GM21619 (cell line): ENCODE measurements at regions not wholly inside any gene's neighbourhood (a gene's known extent, or its start where the extent isn't known, plus 50 kb on each side); places are given as distances from the start of the nearest gene placed in this dataset.

Experiments used
- ATAC-seq: cut with Tn5 transposase; IDR thresholded peaks from one replicate; pipeline ENCODE4 v1.9.1; 2021; ENCODE audit not compliant: unreplicated experiment

DNA sequence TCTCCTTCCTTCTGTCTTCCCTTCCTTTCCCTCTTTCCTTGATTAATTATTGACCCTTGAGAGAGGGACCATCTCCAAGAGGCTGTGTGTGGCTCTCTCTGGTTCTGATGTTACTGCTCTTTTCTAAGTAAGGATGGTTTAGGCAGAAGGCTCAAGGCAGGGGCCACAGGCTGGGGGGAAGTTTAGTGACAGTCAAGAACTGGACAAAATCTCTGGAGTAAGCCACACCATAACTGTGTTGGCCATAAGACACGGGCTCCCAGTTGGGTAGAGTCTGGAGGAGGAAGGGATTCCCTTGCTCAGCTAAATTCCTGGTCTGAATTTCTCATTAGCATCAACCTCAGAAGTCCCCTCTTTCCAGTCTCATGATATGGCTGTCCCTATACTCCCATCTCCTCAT is 74.7 kb downstream of the BUD13 start:
- ATAC-seq = no peak

DNA sequence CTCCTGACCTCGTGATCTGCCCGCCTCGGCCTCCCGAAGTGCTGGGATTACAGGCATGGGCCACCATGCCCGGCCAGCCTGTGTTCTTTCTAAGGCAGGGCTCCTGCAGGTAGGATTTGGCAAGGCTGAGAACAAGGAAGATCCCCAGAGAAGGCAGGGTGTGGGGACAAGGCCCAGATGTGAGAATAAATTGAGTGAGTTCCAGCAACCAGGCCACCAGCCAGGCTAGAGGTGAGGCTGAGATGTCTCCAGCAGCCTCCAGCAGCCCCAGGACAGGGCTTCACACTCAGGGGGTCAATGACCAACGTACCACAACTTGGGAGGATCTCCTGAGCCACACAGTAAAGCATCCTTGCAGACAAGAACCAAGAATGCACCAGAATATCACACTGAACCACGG is 75.1 kb downstream of the BUD13 start:
- ATAC-seq = no peak

DNA sequence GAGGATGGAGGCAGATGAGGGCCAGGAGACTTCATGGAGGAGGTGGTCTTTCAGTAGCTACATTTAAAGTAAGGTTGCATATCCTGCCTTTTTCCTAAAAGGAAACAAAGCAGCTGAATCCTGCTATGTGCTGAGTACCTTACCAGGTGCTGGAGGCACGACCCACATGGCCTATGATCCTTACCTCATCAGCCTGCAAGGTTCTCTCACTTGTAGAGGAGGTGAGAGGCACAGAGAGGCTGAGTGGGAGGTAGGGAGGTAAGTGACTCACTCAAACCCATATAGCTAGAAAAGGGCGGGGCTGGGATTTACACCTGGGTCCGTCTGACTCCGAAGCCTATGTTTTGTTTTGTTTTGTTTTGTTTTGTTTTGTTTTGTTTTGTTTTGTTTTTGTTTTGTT is 75.8 kb downstream of the BUD13 start:
- ATAC-seq = no peak

DNA sequence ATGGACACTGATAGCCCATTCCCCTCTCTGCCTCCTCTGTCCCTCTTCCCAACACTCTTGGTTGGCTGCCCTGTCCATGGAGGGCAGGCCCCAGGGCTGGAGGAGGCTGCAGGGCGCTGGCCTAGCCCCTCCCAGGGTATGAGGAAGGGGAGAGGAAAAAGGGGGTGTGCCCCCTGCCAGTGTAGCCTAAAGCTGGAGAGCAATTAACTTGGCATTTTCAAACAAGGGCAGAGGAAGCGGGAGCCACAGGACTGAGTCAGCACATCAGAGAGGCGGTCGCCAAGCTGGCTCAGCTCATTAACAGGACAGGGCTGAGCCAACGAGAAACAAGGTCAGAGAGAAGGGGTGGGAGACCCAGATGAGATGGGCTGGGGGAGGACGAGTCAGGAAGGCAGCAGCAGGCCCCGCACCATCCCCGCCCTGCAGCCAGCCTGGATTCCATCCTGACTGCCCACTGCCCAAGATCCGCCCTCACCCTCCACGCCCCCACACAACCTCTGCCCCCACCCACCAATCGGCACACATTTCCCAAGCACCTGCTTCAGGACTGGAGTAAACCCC is 76.3 kb downstream of the BUD13 start:
- ATAC-seq = no peak

DNA sequence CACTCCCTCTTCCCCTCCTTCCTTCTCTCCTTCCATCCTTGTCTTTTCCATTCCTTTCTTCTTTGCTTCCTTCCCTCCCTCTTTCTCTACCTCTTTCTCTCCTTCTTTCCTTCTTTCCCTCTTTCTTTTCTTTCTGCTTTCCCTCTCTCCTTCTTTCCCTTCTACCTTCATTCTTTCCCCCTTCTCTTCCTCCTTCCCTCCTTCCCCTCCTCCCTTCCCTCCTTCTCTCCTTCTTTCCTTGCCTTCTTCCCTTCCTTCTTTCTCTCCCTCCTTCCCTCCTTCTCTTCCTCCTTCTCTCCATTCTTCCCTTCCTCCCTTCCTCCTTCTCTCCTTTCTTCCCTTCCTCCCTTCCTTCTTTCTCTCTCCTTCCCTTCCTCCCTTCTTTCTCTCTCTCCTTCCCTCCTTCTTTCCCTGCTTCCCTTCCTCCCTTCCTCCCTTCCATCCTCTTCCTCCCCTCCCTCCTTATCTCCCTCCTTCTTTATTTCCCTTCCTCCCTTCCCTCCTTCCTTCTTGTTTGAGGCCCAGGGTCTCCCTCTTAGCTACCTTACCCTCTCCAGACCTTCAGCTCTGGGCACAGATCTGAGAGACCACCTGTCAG is 77.0 kb downstream of the BUD13 start:
- no peak for ATAC-seq

DNA sequence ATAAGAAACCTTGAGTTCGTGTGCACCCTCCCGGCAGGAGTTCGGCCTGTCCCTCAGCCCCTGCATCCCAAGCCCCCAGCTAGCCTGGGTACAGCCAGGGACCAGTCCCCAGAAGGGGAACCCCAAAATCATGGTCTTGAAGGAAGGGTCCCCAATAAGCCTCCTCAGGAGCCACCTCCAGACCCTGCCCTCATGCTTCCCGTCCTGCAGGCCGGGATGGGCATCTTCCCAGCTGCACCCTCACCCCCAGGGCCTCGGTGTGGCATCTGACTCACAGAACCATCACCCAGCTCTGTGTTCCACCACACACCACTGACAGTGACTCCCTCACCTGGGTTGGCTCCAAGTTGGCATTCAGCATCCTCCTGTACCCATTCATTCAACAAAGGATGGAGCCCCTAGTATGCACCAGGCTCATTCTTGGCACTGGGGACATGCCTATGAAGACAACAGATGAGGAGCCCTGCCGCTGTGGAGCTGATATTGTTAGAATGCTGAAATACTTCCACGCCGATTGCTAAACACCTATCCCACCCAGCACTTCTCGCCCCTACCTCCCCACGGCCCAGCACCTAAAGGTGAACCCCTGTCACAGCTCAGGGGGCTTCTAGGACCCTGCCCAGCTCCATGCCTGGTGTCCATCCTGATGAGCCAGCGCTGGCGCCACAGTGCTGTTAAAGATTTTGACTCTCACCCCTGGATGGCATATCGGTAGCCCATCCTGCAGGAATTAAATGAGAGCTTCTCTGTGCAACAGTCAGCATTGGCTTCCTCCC is 77.8 kb downstream of the BUD13 start:
- ATAC-seq = no peak

DNA sequence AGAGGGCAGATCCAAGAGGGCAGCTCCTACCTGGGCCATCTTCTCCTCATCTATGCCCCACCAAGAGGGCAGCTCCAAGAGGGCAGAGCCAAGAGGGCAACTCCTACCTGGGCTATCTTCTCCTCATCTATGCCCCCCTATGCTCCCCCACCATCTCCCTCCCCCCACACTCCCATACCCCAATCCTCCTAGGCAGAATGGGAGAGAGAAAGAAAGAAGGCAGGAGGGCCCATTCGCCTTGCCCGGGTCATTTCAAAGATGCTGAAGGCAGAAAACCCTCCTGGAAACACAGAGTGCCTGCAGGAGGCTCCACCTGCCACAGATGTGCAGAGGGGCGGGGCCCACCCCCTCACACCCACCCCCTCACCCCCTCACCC is 78.5 kb downstream of the BUD13 start:
- ATAC-seq = no peak

DNA sequence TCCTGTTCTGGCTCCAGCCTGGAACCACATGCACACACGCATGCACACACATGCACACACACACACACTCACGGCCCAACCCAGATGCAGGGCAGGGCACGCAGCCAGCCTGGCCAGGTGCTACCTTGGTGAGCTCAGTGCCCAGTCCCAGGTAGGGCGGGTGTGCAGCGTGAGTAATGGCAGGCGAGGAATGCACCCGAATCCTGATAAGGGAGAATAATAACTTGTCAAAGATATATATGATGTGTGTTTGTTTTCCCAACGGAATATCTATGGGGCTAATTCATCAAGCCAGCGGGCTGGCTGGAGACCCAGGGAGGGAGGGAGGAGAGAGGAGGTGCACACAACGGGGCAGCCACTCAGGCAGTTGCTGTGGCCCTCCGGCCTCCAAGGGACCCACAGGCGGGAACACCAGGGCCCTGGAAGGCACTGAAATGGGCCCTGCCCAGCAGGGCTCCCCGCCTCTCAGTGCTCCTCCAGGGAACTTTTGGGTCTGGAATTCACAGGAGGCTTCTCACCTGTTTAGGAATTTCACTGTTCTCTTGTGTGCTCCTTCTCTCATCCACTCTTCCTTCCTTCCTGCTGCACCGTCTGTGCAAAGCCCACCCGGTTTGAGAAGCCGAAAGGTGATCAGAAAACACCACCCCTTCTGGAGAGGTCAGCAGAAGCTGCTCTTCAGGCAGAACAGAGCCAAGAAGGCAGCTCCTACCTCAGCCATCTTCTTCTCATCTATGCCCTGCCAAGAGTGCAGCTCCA is 79.0 kb downstream of the BUD13 start:
- ATAC-seq = no peak

DNA sequence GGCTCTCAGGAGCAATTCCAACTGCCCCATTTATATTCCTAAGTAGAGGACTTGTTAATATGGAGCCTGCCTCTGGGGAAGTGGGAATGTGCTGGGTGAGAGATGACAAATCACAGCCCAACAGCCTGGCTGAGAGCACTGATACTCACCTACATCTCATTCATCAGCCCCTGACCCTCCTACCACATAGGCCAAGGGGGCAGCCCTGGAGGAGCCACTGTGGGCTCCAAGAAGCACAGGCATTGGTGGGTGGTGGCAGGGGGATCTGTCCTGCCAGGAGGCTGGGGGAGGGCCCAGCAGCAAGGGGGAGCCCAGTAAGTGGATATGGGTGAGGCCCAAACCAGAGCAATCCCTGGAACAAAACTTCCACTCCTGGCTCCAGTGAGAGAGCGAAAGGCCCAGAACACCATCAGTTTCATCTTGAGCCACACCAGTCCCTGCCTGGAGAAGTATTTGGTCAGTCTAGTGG is 79.7 kb downstream of the BUD13 start:
- no peak for ATAC-seq

DNA sequence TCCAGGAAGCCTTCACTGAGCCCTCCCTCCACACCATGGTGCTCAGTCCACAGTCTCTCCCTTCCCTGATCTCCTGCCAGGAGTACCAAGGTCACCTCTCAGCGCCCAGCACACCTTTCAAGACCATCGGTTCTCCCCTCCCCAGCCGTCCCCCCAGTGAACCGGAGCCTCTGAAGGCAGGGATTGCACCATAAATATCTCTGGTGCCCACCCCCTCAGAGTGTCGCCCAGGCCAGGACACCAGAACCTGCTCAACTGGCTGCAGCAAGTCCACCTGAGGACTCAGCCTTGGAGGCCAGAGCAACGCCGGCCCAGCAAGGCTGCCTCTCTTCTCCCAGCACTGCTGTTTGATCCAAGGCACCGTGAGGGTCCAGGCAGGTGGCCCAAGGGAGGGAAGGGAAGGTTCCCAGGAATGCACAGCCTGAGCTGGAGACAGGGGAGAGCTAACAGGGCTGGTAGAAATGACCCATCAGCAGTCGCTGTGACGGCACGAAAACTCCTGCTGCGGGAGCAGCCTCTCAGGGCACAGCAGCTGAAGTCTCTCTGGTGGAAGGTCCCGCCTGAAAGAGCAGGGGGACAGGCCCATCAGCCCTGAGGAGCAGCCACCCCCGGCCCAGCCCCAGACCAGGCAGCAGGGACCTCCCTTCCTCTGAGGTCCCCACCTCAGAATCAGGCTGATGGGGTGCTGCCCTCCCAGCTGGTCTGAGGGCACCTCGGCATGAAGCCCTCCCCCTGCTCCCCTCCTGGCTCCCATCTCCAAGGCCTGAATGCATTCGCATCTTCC is 80.3 kb downstream of the BUD13 start:
- ATAC-seq = no peak

DNA sequence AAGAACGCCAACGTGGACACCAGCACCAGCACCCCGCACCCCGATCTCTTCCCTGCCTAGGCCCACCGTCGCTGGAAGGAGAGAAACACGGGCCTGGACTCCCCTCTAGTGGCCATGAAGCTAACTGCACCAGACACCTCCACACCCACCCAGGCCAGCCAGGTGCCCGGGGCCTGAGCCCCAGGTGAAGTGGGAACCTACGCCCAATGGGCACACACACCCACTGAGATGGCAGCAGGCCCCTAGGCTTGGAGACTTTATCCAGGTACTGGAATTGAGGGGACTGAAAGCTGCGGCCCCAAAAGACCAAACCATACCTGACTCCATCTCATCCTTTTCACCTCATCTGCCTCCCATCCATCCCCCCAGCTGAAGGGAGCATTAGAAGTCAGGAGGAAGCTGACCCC is 81.0 kb downstream of the BUD13 start:
- ATAC-seq = peak; percentile 65

DNA sequence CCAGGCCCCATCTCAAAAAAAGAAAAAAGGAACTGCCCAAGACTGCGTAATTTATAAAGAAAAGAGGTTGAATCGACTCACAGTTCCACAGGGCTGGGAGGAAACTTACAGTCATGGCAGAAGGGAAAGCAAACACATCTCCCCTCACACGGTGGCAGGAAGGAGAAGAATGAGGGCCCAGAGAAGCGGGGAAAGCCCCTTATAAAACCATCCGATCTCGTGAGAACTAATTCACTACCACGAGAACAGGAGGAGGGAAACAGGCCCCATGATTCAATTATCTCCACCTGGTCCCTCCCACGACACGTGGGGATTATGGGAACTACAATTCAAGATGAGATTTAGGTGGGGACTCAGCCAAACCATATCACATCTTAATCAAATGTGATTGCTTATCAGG is 82.2 kb downstream of the BUD13 start:
- ATAC-seq = no peak

DNA sequence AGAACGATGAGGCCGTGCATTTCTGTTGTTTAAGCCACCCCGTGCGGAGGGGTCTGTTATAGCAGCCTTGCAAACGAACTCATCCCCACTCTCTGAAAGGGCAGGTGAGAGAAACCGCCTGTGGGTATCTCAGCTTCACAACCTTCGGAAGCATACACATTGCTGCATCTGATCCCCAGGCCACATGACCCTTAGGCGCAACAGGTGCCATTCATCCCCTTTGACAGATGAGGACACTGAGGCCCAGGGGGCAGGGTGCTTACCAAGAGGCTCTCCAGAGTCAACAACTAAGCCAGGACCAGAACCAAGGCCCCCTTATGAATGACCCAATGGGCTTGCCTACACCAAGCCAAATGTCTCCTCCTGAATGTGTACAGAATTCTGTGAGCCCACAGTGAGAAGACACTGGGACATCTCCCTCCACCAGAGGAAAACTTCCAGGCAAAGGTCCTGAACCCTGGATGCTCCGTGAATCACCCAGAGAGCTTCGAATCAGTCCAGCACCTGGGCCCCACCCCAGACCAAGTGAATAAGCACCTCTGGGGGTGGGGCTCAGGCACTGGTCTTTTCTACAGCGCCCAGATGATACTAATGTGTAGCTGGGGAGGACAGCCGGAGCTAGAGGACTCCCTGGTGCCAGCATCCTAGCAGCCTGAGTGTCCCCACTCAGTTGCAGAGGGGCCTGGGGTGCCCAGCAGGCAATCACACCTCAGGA is 83.2 kb downstream of the BUD13 start:
- no peak for ATAC-seq

DNA sequence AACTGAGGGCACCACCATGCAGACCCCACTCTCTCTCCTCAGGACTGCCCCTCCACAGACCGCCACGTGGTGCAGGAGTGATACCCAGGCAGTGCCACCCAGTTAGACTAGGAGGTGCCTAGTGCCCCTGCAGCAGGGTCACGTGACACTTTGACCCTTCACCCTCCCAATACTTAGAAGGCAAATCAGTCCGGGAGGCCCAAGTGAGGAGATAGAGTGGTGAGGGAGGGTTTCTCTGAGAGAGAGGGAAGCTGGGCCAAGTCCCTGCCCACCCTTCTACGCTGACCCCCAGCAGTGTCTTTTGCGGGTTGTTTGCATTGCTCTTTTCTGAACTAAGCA is 84.6 kb downstream of the BUD13 start:
- no peak for ATAC-seq

DNA sequence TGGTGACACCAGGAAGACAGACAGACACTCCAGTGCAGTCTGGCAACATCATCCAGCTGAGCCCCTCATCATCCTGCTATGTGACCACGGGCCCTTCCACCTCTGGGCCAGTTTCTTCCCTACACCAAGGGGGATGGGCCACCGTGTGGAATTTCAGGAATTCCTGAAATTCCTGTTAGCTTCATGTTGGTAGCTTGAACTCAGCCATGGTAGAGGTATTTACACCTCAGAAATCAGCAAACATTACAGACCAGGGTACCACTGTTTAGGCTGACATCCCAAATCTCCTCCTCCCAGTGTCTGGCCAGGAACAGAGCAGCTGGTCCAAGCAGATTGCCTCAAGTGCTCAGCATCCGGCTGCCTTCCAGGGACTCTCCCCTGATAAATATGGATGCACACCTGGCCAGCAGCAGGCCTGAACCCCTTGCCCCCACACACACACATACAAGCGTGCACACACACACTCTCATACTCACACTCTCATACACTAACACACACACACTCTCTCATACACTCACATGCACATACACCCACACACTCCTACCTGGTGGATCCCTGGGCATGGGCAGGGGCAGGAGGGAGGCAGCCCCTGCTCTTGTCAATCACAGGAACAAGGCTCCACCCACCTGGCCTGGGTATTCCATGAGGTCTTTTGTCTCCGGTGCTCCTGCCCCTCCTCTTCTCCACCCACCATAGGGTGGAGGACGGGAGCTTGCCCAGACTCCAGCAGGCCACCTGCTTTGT is 85.2 kb downstream of the BUD13 start:
- ATAC-seq = no peak

DNA sequence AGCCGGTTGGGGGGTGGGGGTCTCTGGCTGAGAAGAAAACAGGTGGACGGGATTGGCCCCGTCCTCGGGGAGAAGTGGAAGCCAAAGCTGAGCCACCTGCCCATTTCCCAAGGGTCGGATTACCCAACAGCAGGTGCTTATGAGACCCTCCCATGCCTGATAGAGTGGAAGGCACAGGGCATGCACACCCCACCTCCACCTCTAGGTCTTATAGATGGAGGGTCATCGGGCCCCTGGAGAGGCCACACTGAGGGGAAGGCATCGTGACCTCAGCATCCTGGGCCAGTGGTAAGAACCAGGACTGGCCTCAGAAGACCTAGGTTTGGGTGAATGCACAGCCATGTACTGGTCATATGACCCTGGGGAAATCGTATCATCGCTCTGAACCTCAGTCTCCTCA is 85.9 kb downstream of the BUD13 start:
- no peak for ATAC-seq

DNA sequence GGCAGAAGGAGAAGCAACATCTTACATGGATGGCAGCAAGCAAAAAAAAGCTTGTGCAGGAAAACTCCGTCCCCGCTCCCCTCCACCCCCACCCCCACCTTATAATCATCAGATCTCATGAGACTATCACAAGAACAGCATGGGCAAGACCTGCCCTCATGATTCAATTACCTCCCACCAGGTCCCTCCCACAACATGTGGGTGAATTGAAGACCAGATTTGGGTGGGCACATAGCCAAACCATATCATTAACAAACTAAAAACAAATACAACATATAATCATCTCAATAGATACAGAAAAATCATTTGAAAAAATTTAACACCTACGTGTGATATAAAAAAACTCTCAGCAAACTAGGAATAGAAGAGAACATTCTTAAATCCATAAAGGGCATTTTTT is 88.8 kb downstream of the BUD13 start:
- no peak for ATAC-seq

DNA sequence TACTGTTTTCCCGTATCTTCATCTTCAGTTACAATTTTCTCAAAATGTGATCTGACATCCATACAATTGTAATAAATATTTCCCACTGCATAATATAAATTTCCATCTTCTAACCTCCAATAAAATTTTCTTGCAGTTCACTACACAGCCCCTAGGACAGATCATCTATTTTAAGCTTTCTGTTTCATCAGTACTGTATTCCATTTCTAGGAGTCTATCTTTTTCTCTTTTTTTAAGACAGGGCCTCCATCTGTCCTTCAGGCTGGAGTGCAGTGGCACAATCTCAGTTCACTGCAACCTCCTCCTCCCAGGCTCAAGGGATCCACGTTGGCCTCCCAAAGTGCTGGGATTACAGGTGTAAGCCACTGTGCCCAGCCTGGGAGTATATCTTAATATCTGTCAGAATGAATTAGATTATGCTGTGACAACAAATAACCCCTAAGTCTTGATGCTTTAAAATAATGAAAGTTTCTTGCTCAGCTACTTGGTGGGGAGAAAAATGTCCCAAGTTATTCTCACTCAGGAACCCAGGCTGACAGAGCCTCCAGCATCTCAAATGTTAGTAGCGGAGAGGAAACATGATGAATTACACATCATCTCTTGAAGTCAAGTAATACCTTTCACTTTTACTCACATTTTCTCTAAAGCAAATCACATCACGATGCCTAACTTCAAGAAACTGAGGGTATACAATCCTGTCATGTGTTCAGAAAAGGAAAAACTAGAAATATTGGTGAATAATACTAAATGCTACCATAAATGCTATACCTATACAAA is 92.2 kb downstream of the BUD13 start:
- no peak for ATAC-seq

DNA sequence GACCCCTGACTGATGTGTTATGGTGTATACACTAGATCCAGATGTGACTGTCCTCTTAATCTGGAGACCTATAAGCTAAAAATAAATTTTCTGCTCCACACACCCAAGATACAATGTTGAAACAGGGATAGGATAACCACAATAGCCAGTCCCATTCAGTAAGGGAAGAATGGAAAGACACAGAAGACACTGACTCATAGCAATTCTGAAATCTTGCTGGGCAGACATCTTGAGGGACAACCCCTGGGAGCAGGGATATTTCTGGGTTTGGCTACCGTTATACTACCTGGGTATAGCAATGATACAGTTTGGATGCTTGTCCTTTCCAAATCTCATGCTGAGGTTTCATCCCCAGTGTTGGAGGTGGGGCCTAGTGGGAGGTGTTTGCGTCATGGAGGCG is 93.9 kb downstream of the BUD13 start:
- ATAC-seq = no peak
